Upper lobe of left lung (tissue), 6 donors: ENCODE measurements at regions not wholly inside any gene's neighbourhood (a gene's known extent, or its start where the extent isn't known, plus 50 kb on each side); places are given as distances from the start of the nearest gene placed in this dataset.
A peak's percentile ranks its signal among the peaks of the same experiment; 100 is the strongest.

Source experiments
- ATAC-seq, 2 donors: fragments of 200-7000 bp; cut with Tn5 transposase; one replicate each; pipeline ENCODE4 v1.9.1; 2022; ENCODE audit warnings: mild to moderate bottlenecking in 2 of 2, moderate library complexity in 2 of 2; ENCODE audit not compliant: low FRiP score in 2 of 2
- DNase-seq, 2 donors: peaks; one replicate each; pipeline ENCODE4 v3.0.0-alpha.2; 2019 to 2020
- H3K27ac ChIP-seq, 4 donors: fragments of 200-600 bp; sonication (generic); one replicate each; pipeline ENCODE4 v1.5.1; 2016 to 2019
- H3K27me3 ChIP-seq, 4 donors: fragments of 200-600 bp; sonication (generic); one replicate each; pipeline ENCODE4 v1.5.1; 2017 to 2019
- H3K36me3 ChIP-seq, 4 donors: fragments of 200-600 bp; sonication (generic); one replicate each; pipeline ENCODE4 v1.5.1; 2016 to 2019
- H3K4me1 ChIP-seq, 4 donors: fragments of 200-600 bp; sonication (generic); one replicate each; pipeline ENCODE4 v1.5.1; 2018 to 2019
- H3K4me3 ChIP-seq, 4 donors: fragments of 200-600 bp; sonication (generic); one replicate each; pipeline ENCODE4 v1.5.1; 2017 to 2019; ENCODE audit warnings: mild to moderate bottlenecking in 2 of 4, moderate library complexity in 1 of 4
- H3K9me3 ChIP-seq, 4 donors: fragments of 200-600 bp; sonication (generic); one replicate each; pipeline ENCODE4 v1.5.1; 2018 to 2019
- CTCF ChIP-seq, 6 experiments: fragments of 450-650 bp in 4 of 6; fragments of 200-600 bp in 2 of 6; sonication (generic) in 2 of 6; IDR thresholded peaks; one replicate each; pipeline ENCODE4 v1.5.1; 2016 to 2019; ENCODE audit warnings: antibody characterized with exemption in 6 of 6
- EP300 ChIP-seq, 4 donors: sonication (generic); formaldehyde crosslinking; IDR thresholded peaks; one replicate each; pipeline ENCODE4 v1.5.1; 2017; ENCODE audit warnings: antibody characterized with exemption in 4 of 4, control low read depth in 2 of 4
- POLR2A ChIP-seq, 4 donors: fragments of 450-650 bp; IDR thresholded peaks; one replicate each; pipeline ENCODE4 v1.5.1; 2016 to 2017; ENCODE audit warnings: antibody characterized with exemption in 4 of 4, mild to moderate bottlenecking in 2 of 4
- POLR2AphosphoS5 ChIP-seq, 2 donors: sonication (generic); formaldehyde crosslinking; IDR thresholded peaks; one replicate each; pipeline ENCODE4 v1.5.1; 2017; ENCODE audit warnings: antibody characterized with exemption in 2 of 2
- WGBS, 2 donors: methylation state at CpG; one replicate each; pipeline ENCODE4 v1.1.5; 2017 to 2018; 5-methylcytosine and 5-hydroxymethylcytosine counted together
- donor health status: DM: no; HTN: no; CAD: no; lungs with moderate emphysema.
- donor health status: DM: no; HTN: yes; CAD: no; lungs with severe emphysema.

- Histone ChIP-seq H3K4me1 (no peaks in the 10 kb centered on the region), H3K36me3 (no peaks in the 10 kb centered on the region), H3K27ac (no peak overlapping the region), H3K4me3 (no peak overlapping the region), H3K9me3 (no peaks in the 10 kb centered on the region), H3K27me3 (no peaks in the 10 kb centered on the region)
- TF ChIP-seq CTCF (IDR thresholded peaks at IDR 0.05) (no peak), EP300 (IDR thresholded peaks at IDR 0.05) (no peak), POLR2AphosphoS5 (IDR thresholded peaks at IDR 0.05) (no peak)
- DNase-seq (no peak), ATAC-seq (no peak)
- 89 to 91% methylated on average over 12 of the region's 12 CpGs for WGBS, 2 donors
Measured at GRCh38 chr2:235141411-235142128, 189.8 kb downstream of the SH3BP4 start.

- no peak for DNase-seq
- TF ChIP-seq POLR2AphosphoS5 (IDR thresholded peaks at IDR 0.05) = no peak
- no peak for TF ChIP-seq EP300 (IDR thresholded peaks at IDR 0.05)
- no peak for TF ChIP-seq CTCF (IDR thresholded peaks at IDR 0.05)
- TF ChIP-seq POLR2A (IDR thresholded peaks at IDR 0.05) = no peak
- H3K36me3 ChIP-seq = no peaks in the 10 kb centered on the region
- ATAC-seq = no peak
- H3K27me3 ChIP-seq = no peaks in the 10 kb centered on the region
- no peak overlapping the region for H3K4me3 ChIP-seq
- no peaks in the 10 kb centered on the region for H3K4me1 ChIP-seq
- H3K27ac ChIP-seq = no peak overlapping the region
- no peaks in the 10 kb centered on the region for H3K9me3 ChIP-seq
- 70 to 90% methylated on average over 4 of the region's 4 CpGs for WGBS, 2 donors
Measured at GRCh38 chr2:235142601-235143000, 190.8 kb downstream of the SH3BP4 start.

GRCh38 chr2:235143789-235144188 is 192.0 kb downstream of the SH3BP4 start:
- TF ChIP-seq CTCF (IDR thresholded peaks at IDR 0.05) = no peak
- TF ChIP-seq EP300 (IDR thresholded peaks at IDR 0.05) = no peak
- no peak for TF ChIP-seq POLR2A (IDR thresholded peaks at IDR 0.05)
- TF ChIP-seq POLR2AphosphoS5 (IDR thresholded peaks at IDR 0.05) = no peak
- no peaks in the 10 kb centered on the region for H3K9me3 ChIP-seq
- 74 to 77% methylated on average over 2 of the region's 2 CpGs for WGBS, 2 donors
- H3K4me3 ChIP-seq = no peak overlapping the region
- H3K27ac ChIP-seq = no peak overlapping the region
- no peak for DNase-seq
- no peaks in the 10 kb centered on the region for H3K36me3 ChIP-seq
- no peaks in the 10 kb centered on the region for H3K27me3 ChIP-seq
- H3K4me1 ChIP-seq = no peaks in the 10 kb centered on the region
- no peak for ATAC-seq

- WGBS, 2 donors = 85 to 91% methylated on average over 4 of the region's 4 CpGs
- ATAC-seq (no peak), DNase-seq (no peak)
- no peak for TF ChIP-seq POLR2A (IDR thresholded peaks at IDR 0.05)
- TF ChIP-seq EP300 (IDR thresholded peaks at IDR 0.05) = no peak
- no peak for TF ChIP-seq CTCF (IDR thresholded peaks at IDR 0.05)
- no peak for TF ChIP-seq POLR2AphosphoS5 (IDR thresholded peaks at IDR 0.05)
- Histone ChIP-seq H3K27ac (no peak overlapping the region), H3K27me3 (no peaks in the 10 kb centered on the region), H3K9me3 (no peaks in the 10 kb centered on the region), H3K36me3 (no peaks in the 10 kb centered on the region), H3K4me1 (no peaks in the 10 kb centered on the region), H3K4me3 (no peak overlapping the region)
Measured at GRCh38 chr2:235144291-235144690, 192.5 kb downstream of the SH3BP4 start.

- ATAC-seq (no peak), DNase-seq (no peak)
- H3K27me3 ChIP-seq = no peaks in the 10 kb centered on the region
- TF ChIP-seq CTCF (IDR thresholded peaks at IDR 0.05) (no peak), POLR2AphosphoS5 (IDR thresholded peaks at IDR 0.05) (no peak), POLR2A (IDR thresholded peaks at IDR 0.05) (no peak), EP300 (IDR thresholded peaks at IDR 0.05) (no peak)
- no peaks in the 10 kb centered on the region for H3K36me3 ChIP-seq
- peak overlapping the region in 1 of 4 donors; percentile 16 for H3K27ac ChIP-seq
- H3K9me3 ChIP-seq = no peaks in the 10 kb centered on the region
- no peaks in the 10 kb centered on the region for H3K4me1 ChIP-seq
- no peak overlapping the region for H3K4me3 ChIP-seq
- WGBS, 2 donors = 80 to 90% methylated on average over 1 of the region's 1 CpG
Measured at GRCh38 chr2:235146206-235146605, 194.4 kb downstream of the SH3BP4 start.
